PC-3 (cell line): ENCODE measurements at regions not wholly inside any gene's neighbourhood (a gene's known extent, or its start where the extent isn't known, plus 50 kb on each side); places are given as distances from the start of the nearest gene placed in this dataset.

Experiments
- EZH2 ChIP-seq: fragments of 300-600 bp; sonication (generic); IDR thresholded peaks from one replicate; pipeline ENCODE4 v1.6.1; 2017; ENCODE audit warnings: antibody characterized with exemption, mild to moderate bottlenecking, low read length; ENCODE audit not compliant: unreplicated experiment
- TF ChIP-seq, protein P1 (sequence below): fragments of 300-600 bp; sonication (generic); conservative IDR thresholded peaks from 2 replicates; pipeline ENCODE4 v1.5.1; 2017; ENCODE audit warnings: antibody characterized with exemption, low read depth, mild to moderate bottlenecking, low read length

DNA sequence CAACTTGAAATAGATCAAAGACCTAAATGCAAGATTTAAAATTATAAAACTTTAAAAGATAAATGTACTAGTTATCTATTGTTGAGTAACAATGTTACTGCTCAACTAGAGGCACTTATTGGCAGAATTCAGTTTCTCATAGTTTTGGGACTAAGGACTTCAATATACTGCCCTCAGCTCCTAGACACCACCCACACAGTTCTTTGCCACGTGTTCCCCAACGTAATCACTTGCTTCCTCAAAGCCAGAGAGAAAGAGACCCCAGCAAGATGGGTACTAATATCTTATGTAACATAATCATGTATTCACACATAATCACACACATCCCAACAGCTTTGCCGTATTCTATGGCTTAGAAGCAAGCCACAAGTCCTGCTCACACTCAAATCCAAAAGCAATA is 50.3 kb upstream of the SLC22A16 start:
- TF ChIP-seq, protein P1, sequence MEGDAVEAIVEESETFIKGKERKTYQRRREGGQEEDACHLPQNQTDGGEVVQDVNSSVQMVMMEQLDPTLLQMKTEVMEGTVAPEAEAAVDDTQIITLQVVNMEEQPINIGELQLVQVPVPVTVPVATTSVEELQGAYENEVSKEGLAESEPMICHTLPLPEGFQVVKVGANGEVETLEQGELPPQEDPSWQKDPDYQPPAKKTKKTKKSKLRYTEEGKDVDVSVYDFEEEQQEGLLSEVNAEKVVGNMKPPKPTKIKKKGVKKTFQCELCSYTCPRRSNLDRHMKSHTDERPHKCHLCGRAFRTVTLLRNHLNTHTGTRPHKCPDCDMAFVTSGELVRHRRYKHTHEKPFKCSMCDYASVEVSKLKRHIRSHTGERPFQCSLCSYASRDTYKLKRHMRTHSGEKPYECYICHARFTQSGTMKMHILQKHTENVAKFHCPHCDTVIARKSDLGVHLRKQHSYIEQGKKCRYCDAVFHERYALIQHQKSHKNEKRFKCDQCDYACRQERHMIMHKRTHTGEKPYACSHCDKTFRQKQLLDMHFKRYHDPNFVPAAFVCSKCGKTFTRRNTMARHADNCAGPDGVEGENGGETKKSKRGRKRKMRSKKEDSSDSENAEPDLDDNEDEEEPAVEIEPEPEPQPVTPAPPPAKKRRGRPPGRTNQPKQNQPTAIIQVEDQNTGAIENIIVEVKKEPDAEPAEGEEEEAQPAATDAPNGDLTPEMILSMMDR: no peak
- TF ChIP-seq EZH2: no peak
